GM12865 (cell line): ENCODE measurements at regions not wholly inside any gene's neighbourhood (a gene's known extent, or its start where the extent isn't known, plus 50 kb on each side); places are given as distances from the start of the nearest gene placed in this dataset.

Source experiments
- DNase-seq: peaks from one replicate; pipeline ENCODE4 v3.0.0; 2010; ENCODE audit warnings: low read depth
- H3K4me3 ChIP-seq: 2 replicates; pipeline ENCODE4 v1.5.1; 2011; ENCODE audit warnings: mild to moderate bottlenecking, low read depth, low read length, control low read depth
- TF ChIP-seq, protein P1 (sequence below): IDR thresholded peaks from 2 replicates; pipeline ENCODE4 v1.5.1; 2011; ENCODE audit warnings: low read length, control low read depth, low read depth, inconsistent platforms; ENCODE audit not compliant: insufficient read depth; ENCODE audit errors: missing control alignments

DNA sequence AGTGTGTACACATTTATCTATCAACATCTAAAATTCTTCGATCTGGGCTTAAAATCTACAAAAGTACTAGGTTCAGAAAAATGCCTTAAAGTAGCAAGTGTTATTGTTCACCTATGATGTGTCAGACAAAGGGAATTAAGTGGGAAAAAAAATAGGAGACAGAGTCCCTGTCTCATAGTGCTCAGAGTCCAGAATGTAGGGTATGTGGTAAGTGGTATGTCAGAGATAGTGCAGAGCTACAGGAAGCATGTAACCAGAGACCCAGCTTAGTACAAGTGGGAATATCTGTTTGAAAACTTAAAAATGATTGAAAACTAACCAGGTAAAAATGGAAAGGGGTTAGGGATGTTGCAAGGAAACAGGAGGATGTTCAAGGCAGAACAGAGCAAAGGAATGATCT, 482.8 kb downstream of the ELAVL2 start:
- H3K4me3 ChIP-seq = no peak overlapping the region
- no peak for DNase-seq
- TF ChIP-seq, protein P1, sequence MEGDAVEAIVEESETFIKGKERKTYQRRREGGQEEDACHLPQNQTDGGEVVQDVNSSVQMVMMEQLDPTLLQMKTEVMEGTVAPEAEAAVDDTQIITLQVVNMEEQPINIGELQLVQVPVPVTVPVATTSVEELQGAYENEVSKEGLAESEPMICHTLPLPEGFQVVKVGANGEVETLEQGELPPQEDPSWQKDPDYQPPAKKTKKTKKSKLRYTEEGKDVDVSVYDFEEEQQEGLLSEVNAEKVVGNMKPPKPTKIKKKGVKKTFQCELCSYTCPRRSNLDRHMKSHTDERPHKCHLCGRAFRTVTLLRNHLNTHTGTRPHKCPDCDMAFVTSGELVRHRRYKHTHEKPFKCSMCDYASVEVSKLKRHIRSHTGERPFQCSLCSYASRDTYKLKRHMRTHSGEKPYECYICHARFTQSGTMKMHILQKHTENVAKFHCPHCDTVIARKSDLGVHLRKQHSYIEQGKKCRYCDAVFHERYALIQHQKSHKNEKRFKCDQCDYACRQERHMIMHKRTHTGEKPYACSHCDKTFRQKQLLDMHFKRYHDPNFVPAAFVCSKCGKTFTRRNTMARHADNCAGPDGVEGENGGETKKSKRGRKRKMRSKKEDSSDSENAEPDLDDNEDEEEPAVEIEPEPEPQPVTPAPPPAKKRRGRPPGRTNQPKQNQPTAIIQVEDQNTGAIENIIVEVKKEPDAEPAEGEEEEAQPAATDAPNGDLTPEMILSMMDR = no peak

DNA sequence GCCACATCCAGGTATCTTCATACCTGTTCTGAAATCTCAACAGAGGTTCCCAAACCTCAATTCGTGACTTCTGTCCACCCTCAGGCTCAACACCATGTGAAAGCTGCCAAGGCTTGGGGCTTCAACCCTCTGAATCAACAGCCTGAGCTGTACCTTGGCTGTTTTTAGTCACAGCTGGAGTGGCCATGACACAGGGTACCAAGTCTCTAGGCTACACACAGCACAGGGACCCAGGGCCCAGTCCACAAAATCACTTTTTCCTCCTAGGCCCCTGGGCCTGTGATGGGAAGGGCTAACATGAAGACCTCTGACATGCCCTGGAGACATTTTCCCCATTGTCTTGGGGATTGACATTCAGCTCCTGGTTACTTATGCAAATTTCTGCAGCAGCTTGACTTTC, 464.9 kb downstream of the ELAVL2 start:
- H3K4me3 ChIP-seq = no peak overlapping the region
- DNase-seq = no peak
- TF ChIP-seq, protein P1 = no peak

DNA sequence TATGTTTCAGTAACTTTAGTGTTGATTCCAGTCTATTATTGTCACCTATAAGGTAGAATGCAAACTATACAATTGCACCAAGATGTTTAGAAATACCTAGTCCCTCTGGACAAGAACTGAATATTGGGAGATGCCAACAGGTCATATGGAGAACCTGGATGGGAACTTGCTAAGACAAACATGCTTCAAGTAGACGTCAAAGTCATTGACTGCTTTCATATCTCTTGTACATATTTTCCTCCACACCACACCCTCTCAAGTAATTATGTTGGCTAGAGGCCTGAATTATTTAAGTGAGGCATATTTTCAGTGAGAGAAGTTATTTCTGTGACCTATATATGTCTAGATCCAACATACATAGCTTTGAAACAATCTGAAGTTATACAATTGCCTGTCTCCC, 453.3 kb downstream of the ELAVL2 start:
- DNase-seq = no peak
- no peak overlapping the region for H3K4me3 ChIP-seq
- TF ChIP-seq, protein P1 = no peak

DNA sequence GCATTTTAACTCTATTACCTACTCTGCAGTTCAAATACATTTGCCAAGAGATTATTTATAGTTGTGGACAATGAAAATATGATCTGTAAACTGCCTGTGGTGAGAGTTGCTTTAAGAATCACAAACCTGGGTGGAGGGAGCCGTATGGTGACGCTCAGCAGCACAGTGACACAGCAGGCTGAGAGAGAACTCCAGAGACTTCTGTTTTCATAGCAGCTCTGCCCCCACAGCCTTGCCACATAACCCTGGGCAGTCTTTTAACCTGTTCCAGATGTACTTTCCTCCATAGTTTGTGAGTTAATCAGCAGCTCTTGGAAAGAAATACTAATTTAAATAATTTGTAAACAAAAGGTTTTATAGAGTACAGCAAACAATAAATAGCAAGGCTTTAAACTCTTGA, 450.5 kb downstream of the ELAVL2 start:
- TF ChIP-seq, protein P1 = no peak
- DNase-seq = no peak
- no peak overlapping the region for H3K4me3 ChIP-seq

DNA sequence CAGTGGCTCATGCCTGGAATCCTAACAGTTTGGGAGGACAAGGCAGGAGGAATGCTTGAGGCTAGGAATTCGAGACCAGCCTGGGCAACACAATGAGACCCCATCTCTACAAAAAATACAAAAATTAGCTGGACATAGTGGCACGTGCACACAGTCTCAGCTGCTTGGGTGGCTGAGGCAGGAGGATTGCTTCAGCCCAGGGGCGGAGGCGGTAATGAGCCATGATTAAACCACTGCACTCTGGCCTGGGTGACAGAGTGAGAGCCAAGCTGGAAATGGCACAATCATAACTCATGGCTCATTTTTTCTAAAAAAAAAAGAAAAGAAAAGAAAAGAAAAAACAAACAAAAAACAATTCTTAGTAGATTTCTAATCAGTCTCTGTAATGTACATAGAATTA, 446.2 kb downstream of the ELAVL2 start:
- no peak overlapping the region for H3K4me3 ChIP-seq
- TF ChIP-seq, protein P1 = no peak
- DNase-seq = no peak

DNA sequence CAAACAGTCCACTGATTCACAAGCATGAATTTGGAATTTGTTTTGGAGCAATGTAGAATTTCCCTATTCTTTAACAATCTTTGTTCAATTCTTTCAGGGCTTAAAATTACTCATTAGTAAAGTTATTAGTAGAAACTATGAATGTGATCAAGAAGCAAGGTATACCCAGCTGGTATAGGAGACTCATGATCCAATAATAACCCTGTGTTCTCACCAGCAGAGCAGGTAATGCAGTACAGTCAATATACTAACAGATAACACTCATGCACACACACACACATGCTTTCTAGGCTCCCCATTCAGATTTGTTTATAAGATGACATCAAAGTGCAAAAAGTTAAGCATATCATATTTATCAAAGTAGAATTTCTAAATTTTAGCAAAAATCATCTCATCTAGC, 445.2 kb downstream of the ELAVL2 start:
- no peak overlapping the region for H3K4me3 ChIP-seq
- DNase-seq = no peak
- TF ChIP-seq, protein P1 = no peak

DNA sequence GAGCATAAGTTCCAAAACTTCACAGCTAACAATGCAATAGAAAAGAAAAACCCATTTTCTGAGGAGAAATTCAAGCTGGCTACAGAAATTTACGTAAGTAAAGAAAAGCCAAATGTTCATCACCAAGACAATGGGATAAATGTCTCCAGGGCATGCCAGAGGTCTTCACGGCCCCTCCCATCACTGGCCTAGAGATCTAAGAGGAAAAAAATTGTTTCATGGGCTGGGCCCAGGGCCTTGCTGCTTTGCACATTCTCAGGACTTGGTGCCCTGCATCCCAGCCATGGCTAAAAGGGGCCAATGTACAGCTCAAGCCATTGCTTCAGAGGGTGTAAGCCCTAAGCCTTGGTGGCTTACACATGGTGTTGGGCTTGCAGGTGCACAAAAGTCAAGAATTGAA, 443.6 kb downstream of the ELAVL2 start:
- DNase-seq = no peak
- TF ChIP-seq, protein P1 = no peak

More for the DNA sequence above, 443.6 kb downstream of the ELAVL2 start:
- no peak overlapping the region for H3K4me3 ChIP-seq
